ENCODE measurements at regions not wholly inside any gene's neighbourhood (a gene's known extent, or its start where the extent isn't known, plus 50 kb on each side); places are given as distances from the start of the nearest gene placed in this dataset.

GRCh38 chr9:14030375-14031059 lies 283.4 kb downstream of the NFIB start (continued):
- TF ChIP-seq ZNF639 (CRISPR knock-in tag; conservative IDR thresholded peaks at IDR 0.05) (no peak), DNMT1 (CRISPR knock-in tag; IDR thresholded peaks at IDR 0.05) (no peak), CEBPB (IDR thresholded peaks at IDR 0.05; ENCODE audit: borderline replicate concordance, low read depth, low read length) (no peak), ISL2 (CRISPR knock-in tag; IDR thresholded peaks at IDR 0.05) (no peak), ZNF775 (CRISPR knock-in tag; IDR thresholded peaks at IDR 0.05; ENCODE audit: borderline replicate concordance) (no peak), EHMT2 (IDR thresholded peaks at IDR 0.05; ENCODE audit: borderline replicate concordance, low read depth, low read length) (no peak), MXI1 (IDR thresholded peaks at IDR 0.05; ENCODE audit: borderline replicate concordance, low read depth, low read length) (no peak), TEF (CRISPR knock-in tag; IDR thresholded peaks at IDR 0.05) (no peak), DPF2 (CRISPR knock-in tag; IDR thresholded peaks at IDR 0.05; ENCODE audit: borderline replicate concordance, low read depth) (no peak), SCMH1 (CRISPR knock-in tag; IDR thresholded peaks at IDR 0.05; ENCODE audit: borderline replicate concordance) (no peak), BRCA1 (CRISPR knock-in tag; IDR thresholded peaks at IDR 0.05) (no peak)

- H3K9me3 ChIP-seq (ENCODE audit: low read length), result no peaks in the 10 kb centered on the region
- TF ChIP-seq FOSL1 (CRISPR knock-in tag; IDR thresholded peaks at IDR 0.05; ENCODE audit: borderline replicate concordance), result no peak
- TF ChIP-seq RARG (CRISPR knock-in tag; IDR thresholded peaks at IDR 0.05; ENCODE audit: low read depth), result no peak
- TF ChIP-seq CREB1 (IDR thresholded peaks at IDR 0.05), result no peak
- no peak for TF ChIP-seq CREB1 (CRISPR knock-in tag; IDR thresholded peaks at IDR 0.05)
- no peak for TF ChIP-seq NCOA2 (CRISPR knock-in tag; IDR thresholded peaks at IDR 0.05)
- no peak for TF ChIP-seq KDM1A (CRISPR knock-in tag; IDR thresholded peaks at IDR 0.05)
- TF ChIP-seq ARID2 (CRISPR knock-in tag; IDR thresholded peaks at IDR 0.05; ENCODE audit: borderline replicate concordance), result no peak
- no peak overlapping the region for H3K4me3 ChIP-seq (replicated peaks in 1 of 3; ENCODE audit: insufficient read depth in 1 of 3, low read depth in 2 of 3, low read length in 3 of 3)
- in situ Hi-C loops (cut with HindIII; ENCODE audit: extremely low pct_ligation_motif_present, low pct_unique_long_range_greater_than_20kb) (no loop called here), intact Hi-C loops (cut with micrococcal nuclease; ENCODE audit: unreplicated experiment) (no loop called here)
- FAIRE-seq, result no peak
- H3K27me3 ChIP-seq (ENCODE audit: control insufficient read depth in 1 of 2, insufficient read depth in 2 of 2, low read length in 2 of 2), result no peaks in the 10 kb centered on the region
- no TSS peak for BruUV-seq (replicated peaks)
- ChIA-PET CTCF (ENCODE audit: low intra/inter-chr PET ratio, low total read pairs) (no interaction called here), POLR2A (no interaction called here)
- no peaks in the 10 kb centered on the region for H3K79me2 ChIP-seq (ENCODE audit: insufficient read depth, low read length)
- H3K4me1 ChIP-seq (ENCODE audit: insufficient read depth, low read length), result no peaks in the 10 kb centered on the region
- H2AFZ ChIP-seq (ENCODE audit: low read length), result no peak overlapping the region
- no peaks in the 10 kb centered on the region for H3K36me3 ChIP-seq (replicated peaks in 1 of 2; ENCODE audit: control insufficient read depth in 1 of 2, insufficient read depth in 2 of 2, low read length in 2 of 2)
- H3K4me2 ChIP-seq (ENCODE audit: low read depth, low read length), result no peak overlapping the region
- H3K27ac ChIP-seq (ENCODE audit: extremely low read length, insufficient read depth, low read length), result no peak overlapping the region
- WGBS (ENCODE audit: low lambda C conversion rate), result 26% methylated on average over 11 of the region's 11 CpGs
- DNase-seq (ENCODE audit: low spot score), result no peak
- no peak overlapping the region for H3K9ac ChIP-seq (ENCODE audit: insufficient read depth, low read depth, low read length)
- ATAC-seq, result no peak
- no peaks in the 10 kb centered on the region for H4K20me1 ChIP-seq (ENCODE audit: insufficient read depth, low read length)
Observed at GRCh38 chr9:14029806-14030374, 284.1 kb downstream of the NFIB start.
